AG04450 (cell line): ENCODE measurements at regions not wholly inside any gene's neighbourhood (a gene's known extent, or its start where the extent isn't known, plus 50 kb on each side); places are given as distances from the start of the nearest gene placed in this dataset.
"Not testable (repeated sequence)": the region's sequence is repeated elsewhere in the genome, so short reads cannot be mapped to it uniquely, and the experiment has no call there.

Experiments
- CTCF ChIA-PET: fragments of 300-600, 350-600 bp; formaldehyde crosslinking; extraction: SDS; loops from one replicate; lab custom pipeline; 2022; ENCODE audit warnings: antibody characterized with exemption, inconsistent platforms; lab: Charles Lee
- POLR2A ChIA-PET: fragments of 350-600 bp; formaldehyde crosslinking; extraction: SDS; loops from one replicate; lab custom pipeline; 2021; ENCODE audit warnings: antibody characterized with exemption, inconsistent platforms; lab: Yijun Ruan, JAX
- DNase-seq: peaks from one replicate; pipeline ENCODE4 v3.0.0-alpha.2; 2011; ENCODE audit warnings: low read depth, low spot score
- H3K27ac ChIP-seq: one replicate; pipeline ENCODE4 v1.5.1; 2012; ENCODE audit warnings: low read depth, low read length, control low read depth
- H3K27me3 ChIP-seq: one replicate; pipeline ENCODE4 v1.6.0; 2012; ENCODE audit warnings: low read length; ENCODE audit not compliant: control insufficient read depth, insufficient read depth
- H3K4me3 ChIP-seq: 2 replicates; pipeline ENCODE4 v1.5.1; 2011; ENCODE audit warnings: mild to moderate bottlenecking, low read depth, low read length, control low read depth
- H3K9me3 ChIP-seq: 2 replicates; pipeline ENCODE4 v1.5.1; 2012; ENCODE audit warnings: low read length; ENCODE audit not compliant: control insufficient read depth, insufficient read depth
- CTCF ChIP-seq: IDR thresholded peaks from 2 replicates; pipeline ENCODE4 v1.5.1; 2011; ENCODE audit warnings: low read depth, low read length, control low read depth, inconsistent platforms

GRCh38 chr5:85462957-85463356 lies 1078.3 kb upstream of the EDIL3 start:
- ChIA-PET CTCF (no interaction called here), POLR2A (no interaction called here)
- no peak for DNase-seq
- H3K4me3 ChIP-seq, result no peak overlapping the region
- no peaks in the 10 kb centered on the region for H3K27me3 ChIP-seq
- no peak for TF ChIP-seq CTCF
- H3K27ac ChIP-seq, result no peak overlapping the region
- peaks cover 22% of the 10 kb centered on the region for H3K9me3 ChIP-seq

- no peak overlapping the region for H3K27ac ChIP-seq
- POLR2A ChIA-PET, result no interaction called here
- CTCF ChIA-PET, result interaction anchor here (0.6 kb wide), 1 partner anchor 1936 kb away, joined by 12 read pairs; no protein-coding TSS in a partner anchor
- TF ChIP-seq CTCF, result no peak
- no peaks in the 10 kb centered on the region for H3K27me3 ChIP-seq
- H3K9me3 ChIP-seq, result peaks cover 3% of the 10 kb centered on the region
- no peak for DNase-seq
- H3K4me3 ChIP-seq, result no peak overlapping the region
Measured at GRCh38 chr5:85466423-85466822, 1081.7 kb upstream of the EDIL3 start.

GRCh38 chr5:85472749-85473148 lies 1088.1 kb upstream of the EDIL3 start:
- POLR2A ChIA-PET, result no interaction called here
- Histone ChIP-seq H3K27me3 (no peaks in the 10 kb centered on the region), H3K4me3 (no peak overlapping the region), H3K9me3 (peaks cover 3% of the 10 kb centered on the region), H3K27ac (no peak overlapping the region)
- TF ChIP-seq CTCF, result no peak
- CTCF ChIA-PET, result no interaction called here
- DNase-seq, result no peak

- H3K9me3 ChIP-seq, DNase-seq, CTCF ChIA-PET, POLR2A ChIA-PET, H3K27me3 ChIP-seq, H3K27ac ChIP-seq, H3K4me3 ChIP-seq: not testable (repeated sequence)
Measured at GRCh38 chr5:85475151-85475550, 1090.5 kb upstream of the EDIL3 start.

GRCh38 chr5:85476617-85477016 lies 1091.9 kb upstream of the EDIL3 start:
- TF ChIP-seq CTCF, result no peak
- H3K4me3 ChIP-seq, result no peak overlapping the region
- no peak overlapping the region for H3K27ac ChIP-seq
- H3K27me3 ChIP-seq, result no peaks in the 10 kb centered on the region
- POLR2A ChIA-PET, result no interaction called here
- no peak for DNase-seq
- H3K9me3 ChIP-seq, result no peaks in the 10 kb centered on the region
- CTCF ChIA-PET, result no interaction called here

- CTCF ChIA-PET, result no interaction called here
- no peaks in the 10 kb centered on the region for H3K27me3 ChIP-seq
- DNase-seq, result no peak
- H3K9me3 ChIP-seq, result no peaks in the 10 kb centered on the region; the same call in 1 of the 2 replicates
- no peak overlapping the region for H3K4me3 ChIP-seq
- TF ChIP-seq CTCF, result no peak
- POLR2A ChIA-PET, result no interaction called here
- no peak overlapping the region for H3K27ac ChIP-seq
Measured at GRCh38 chr5:85479849-85480248, 1095.2 kb upstream of the EDIL3 start.
